ENCODE measurements at regions not wholly inside any gene's neighbourhood (a gene's known extent, or its start where the extent isn't known, plus 50 kb on each side); places are given as distances from the start of the nearest gene placed in this dataset.

- no peaks in the 10 kb centered on the region for H3K9me3 ChIP-seq (ENCODE audit: control insufficient read depth, insufficient read depth, low read length)
- H3K4me1 ChIP-seq (ENCODE audit: control insufficient read depth, insufficient read depth, low read length), result peaks cover 4% of the 10 kb centered on the region
- no peaks in the 10 kb centered on the region for H3K36me3 ChIP-seq (ENCODE audit: control insufficient read depth, insufficient read depth, low read length)
- WGBS (ENCODE audit: insufficient coverage), result no CpG with 5 or more reads among the region's 2 CpGs
- H3K27ac ChIP-seq (ENCODE audit: low read depth, low read length), result no peak overlapping the region
- DNase-seq (ENCODE audit: low read depth in 4 of 6, low spot score in 6 of 6), result no peak
- H3K4me3 ChIP-seq (ENCODE audit: low read depth, low read length), result no peak overlapping the region
- no peaks in the 10 kb centered on the region for H3K27me3 ChIP-seq (ENCODE audit: control insufficient read depth, insufficient read depth, low read length)
Observed at GRCh38 chr12:94038605-94039004, 109.8 kb upstream of the PLXNC1 start.

DNA sequence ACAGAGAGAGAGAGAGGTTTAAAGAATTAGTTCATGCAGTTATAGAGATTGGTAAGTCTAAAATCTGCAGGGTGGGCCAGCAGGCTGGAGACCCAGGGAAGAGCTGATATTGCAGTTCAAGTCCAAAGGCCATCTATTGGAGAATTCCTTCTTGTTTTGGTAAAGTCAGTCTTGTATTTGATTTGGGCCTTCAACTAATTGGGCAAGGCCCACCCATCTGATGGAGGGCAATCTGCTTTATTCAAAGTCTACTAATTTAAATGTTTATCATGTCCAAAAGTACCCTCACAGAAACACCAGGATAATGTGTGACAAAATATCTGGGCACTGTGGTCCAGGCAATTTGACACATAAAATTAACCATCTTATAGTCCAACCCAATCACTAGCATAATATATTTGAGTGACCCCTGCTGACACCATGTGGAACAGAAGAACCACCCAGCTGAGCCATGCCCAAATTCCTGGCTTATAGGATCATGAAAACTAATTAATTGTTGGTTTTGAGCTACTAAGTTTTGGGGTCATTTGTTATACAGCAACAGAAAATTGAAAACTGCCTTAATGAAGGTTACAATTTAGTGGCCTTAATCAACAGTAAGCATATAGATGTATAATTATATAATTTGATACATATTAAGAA, 109.1 kb upstream of the PLXNC1 start:
- H3K27me3 ChIP-seq (ENCODE audit: control insufficient read depth, insufficient read depth, low read length), result no peaks in the 10 kb centered on the region
- H3K27ac ChIP-seq (ENCODE audit: low read depth, low read length), result no peak overlapping the region
- DNase-seq (ENCODE audit: low read depth in 4 of 6, low spot score in 6 of 6), result no peak
- H3K9me3 ChIP-seq (ENCODE audit: control insufficient read depth, insufficient read depth, low read length), result no peaks in the 10 kb centered on the region
- H3K4me3 ChIP-seq (ENCODE audit: low read depth, low read length), result no peak overlapping the region
- H3K36me3 ChIP-seq (ENCODE audit: control insufficient read depth, insufficient read depth, low read length), result no peaks in the 10 kb centered on the region
- H3K4me1 ChIP-seq (ENCODE audit: control insufficient read depth, insufficient read depth, low read length), result peaks cover 4% of the 10 kb centered on the region

DNA sequence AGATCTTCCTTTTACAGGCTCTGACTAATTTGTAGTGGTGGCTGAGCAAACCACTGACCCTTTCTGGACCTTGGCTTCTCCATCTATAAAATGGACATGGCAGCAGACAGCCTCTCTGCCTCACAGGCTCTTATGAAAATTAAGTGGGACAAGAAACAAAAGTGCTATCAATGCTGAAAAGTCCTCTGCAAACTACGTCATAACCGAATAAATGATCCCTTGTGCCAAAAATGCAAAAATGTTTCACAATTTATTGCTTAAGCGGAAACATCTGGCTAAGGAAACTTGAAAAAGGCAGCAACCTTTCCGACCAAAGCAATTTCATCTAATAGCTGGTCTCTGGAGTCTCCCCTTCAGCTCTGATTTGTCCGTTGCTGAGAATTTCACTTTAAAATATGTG, 108.5 kb upstream of the PLXNC1 start:
- Histone ChIP-seq H3K4me3 (ENCODE audit: low read depth, low read length) (no peak overlapping the region), H3K9me3 (ENCODE audit: control insufficient read depth, insufficient read depth, low read length) (no peaks in the 10 kb centered on the region), H3K4me1 (ENCODE audit: control insufficient read depth, insufficient read depth, low read length) (peaks cover 4% of the 10 kb centered on the region), H3K36me3 (ENCODE audit: control insufficient read depth, insufficient read depth, low read length) (no peaks in the 10 kb centered on the region), H3K27me3 (ENCODE audit: control insufficient read depth, insufficient read depth, low read length) (no peaks in the 10 kb centered on the region), H3K27ac (ENCODE audit: low read depth, low read length) (no peak overlapping the region)
- 84% methylated on average over 3 of the region's 5 CpGs for WGBS (ENCODE audit: insufficient coverage)
- DNase-seq (ENCODE audit: low read depth in 4 of 6, low spot score in 6 of 6), result no peak

GRCh38 chr12:94041850-94042249, 106.5 kb upstream of the PLXNC1 start:
- Histone ChIP-seq H3K27ac (ENCODE audit: low read depth, low read length) (no peak overlapping the region), H3K4me1 (ENCODE audit: control insufficient read depth, insufficient read depth, low read length) (peaks cover 4% of the 10 kb centered on the region), H3K27me3 (ENCODE audit: control insufficient read depth, insufficient read depth, low read length) (no peaks in the 10 kb centered on the region), H3K9me3 (ENCODE audit: control insufficient read depth, insufficient read depth, low read length) (no peaks in the 10 kb centered on the region), H3K4me3 (ENCODE audit: low read depth, low read length) (no peak overlapping the region), H3K36me3 (ENCODE audit: control insufficient read depth, insufficient read depth, low read length) (no peaks in the 10 kb centered on the region)
- 63% methylated on average over 1 of the region's 3 CpGs for WGBS (ENCODE audit: insufficient coverage)
- DNase-seq (ENCODE audit: low read depth in 4 of 6, low spot score in 6 of 6), result peak in 3 of 6 donors; percentile 13 to 81 (median 65)

- no peak overlapping the region for H3K27ac ChIP-seq (ENCODE audit: low read depth, low read length)
- no peak overlapping the region for H3K4me3 ChIP-seq (ENCODE audit: low read depth, low read length)
- no peaks in the 10 kb centered on the region for H3K27me3 ChIP-seq (ENCODE audit: control insufficient read depth, insufficient read depth, low read length)
- H3K4me1 ChIP-seq (ENCODE audit: control insufficient read depth, insufficient read depth, low read length), result peaks cover 4% of the 10 kb centered on the region
- H3K36me3 ChIP-seq (ENCODE audit: control insufficient read depth, insufficient read depth, low read length), result no peaks in the 10 kb centered on the region
- WGBS (ENCODE audit: insufficient coverage), result 0% methylated on average over 1 of the region's 4 CpGs
- H3K9me3 ChIP-seq (ENCODE audit: control insufficient read depth, insufficient read depth, low read length), result no peaks in the 10 kb centered on the region
- peak in 1 of 6 donors; percentile 43 for DNase-seq (ENCODE audit: low read depth in 4 of 6, low spot score in 6 of 6)
Observed at GRCh38 chr12:94042321-94042720, 106.1 kb upstream of the PLXNC1 start.

DNA sequence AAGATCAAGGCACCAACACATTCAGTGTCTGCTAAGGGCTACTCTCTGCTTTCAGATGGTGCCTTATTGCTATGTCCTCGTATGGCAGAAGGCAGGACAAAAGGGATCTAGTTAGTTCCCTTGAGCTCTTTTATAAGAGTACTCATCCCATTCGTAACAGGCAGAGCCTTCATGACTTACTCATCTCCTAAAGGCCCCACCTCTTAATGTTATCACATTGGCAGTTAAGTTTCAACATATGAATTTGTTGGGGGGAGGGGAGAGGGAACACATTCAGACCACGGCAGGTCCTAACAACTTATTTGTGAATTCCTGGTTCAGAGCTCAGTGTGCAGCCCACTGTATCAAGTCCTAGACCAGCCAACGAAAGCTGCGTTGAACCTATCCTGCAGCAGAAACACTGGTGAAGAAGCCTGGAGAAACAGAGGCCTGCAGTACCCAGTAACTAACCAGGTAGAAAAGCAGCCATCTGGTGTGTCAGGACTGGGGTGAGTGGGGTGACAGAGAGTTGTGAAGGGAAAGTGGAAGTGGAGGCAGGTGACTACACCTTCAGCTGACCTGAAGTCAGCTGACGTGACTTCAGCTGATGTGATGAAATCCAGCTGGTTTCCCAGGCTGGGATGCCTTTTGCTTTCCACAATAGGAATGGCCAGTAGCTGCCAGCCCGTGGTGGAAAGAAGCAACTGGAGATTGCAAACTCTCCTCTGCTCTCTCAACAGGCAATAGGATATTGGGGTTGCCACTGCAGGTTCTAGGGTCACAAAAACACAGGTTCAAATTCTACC, 101.6 kb upstream of the PLXNC1 start:
- WGBS (ENCODE audit: insufficient coverage), result 94% methylated on average over 4 of the region's 7 CpGs
- Histone ChIP-seq H3K36me3 (ENCODE audit: control insufficient read depth, insufficient read depth, low read length) (no peaks in the 10 kb centered on the region), H3K27me3 (ENCODE audit: control insufficient read depth, insufficient read depth, low read length) (no peaks in the 10 kb centered on the region), H3K4me3 (ENCODE audit: low read depth, low read length) (no peak overlapping the region), H3K9me3 (ENCODE audit: control insufficient read depth, insufficient read depth, low read length) (no peaks in the 10 kb centered on the region), H3K4me1 (ENCODE audit: control insufficient read depth, insufficient read depth, low read length) (peaks cover 1% of the 10 kb centered on the region), H3K27ac (ENCODE audit: low read depth, low read length) (no peak overlapping the region)
- no peak for DNase-seq (ENCODE audit: low read depth in 4 of 6, low spot score in 6 of 6)

GRCh38 chr12:94047781-94048567, 100.4 kb upstream of the PLXNC1 start:
- peak in 2 of 6 donors; percentile 27 to 67 for DNase-seq (ENCODE audit: low read depth in 4 of 6, low spot score in 6 of 6)
- Histone ChIP-seq H3K4me3 (ENCODE audit: low read depth, low read length) (no peak overlapping the region), H3K4me1 (ENCODE audit: control insufficient read depth, insufficient read depth, low read length) (no peaks in the 10 kb centered on the region), H3K27me3 (ENCODE audit: control insufficient read depth, insufficient read depth, low read length) (no peaks in the 10 kb centered on the region), H3K27ac (ENCODE audit: low read depth, low read length) (no peak overlapping the region), H3K9me3 (ENCODE audit: control insufficient read depth, insufficient read depth, low read length) (no peaks in the 10 kb centered on the region), H3K36me3 (ENCODE audit: control insufficient read depth, insufficient read depth, low read length) (no peaks in the 10 kb centered on the region)
- 21% methylated on average over 5 of the region's 7 CpGs for WGBS (ENCODE audit: insufficient coverage)

DNA sequence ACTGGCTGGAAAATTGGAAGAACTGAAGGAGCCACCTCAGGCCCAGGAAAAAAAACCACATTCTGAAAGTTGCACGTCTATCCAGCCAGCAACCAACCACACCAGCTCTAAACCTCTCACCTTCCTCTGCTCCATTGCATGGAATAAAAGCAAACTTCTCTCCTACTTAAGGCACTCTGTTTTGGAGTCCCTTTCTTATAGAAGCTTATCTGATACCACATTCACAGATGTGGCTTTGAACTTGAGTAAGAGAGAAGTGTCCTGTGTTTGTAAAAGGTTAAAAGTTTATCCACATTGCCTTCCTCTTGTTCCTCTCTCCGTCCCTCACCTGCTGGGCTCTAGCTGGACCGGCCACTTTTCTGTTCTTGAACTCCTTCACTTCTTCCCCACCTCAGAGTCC, 99.6 kb upstream of the PLXNC1 start:
- Histone ChIP-seq H3K9me3 (ENCODE audit: control insufficient read depth, insufficient read depth, low read length) (no peaks in the 10 kb centered on the region), H3K36me3 (ENCODE audit: control insufficient read depth, insufficient read depth, low read length) (no peaks in the 10 kb centered on the region), H3K4me3 (ENCODE audit: low read depth, low read length) (no peak overlapping the region), H3K27me3 (ENCODE audit: control insufficient read depth, insufficient read depth, low read length) (no peaks in the 10 kb centered on the region), H3K27ac (ENCODE audit: low read depth, low read length) (no peak overlapping the region), H3K4me1 (ENCODE audit: control insufficient read depth, insufficient read depth, low read length) (no peaks in the 10 kb centered on the region)
- 91% methylated on average over 3 of the region's 3 CpGs for WGBS (ENCODE audit: insufficient coverage)
- DNase-seq (ENCODE audit: low read depth in 4 of 6, low spot score in 6 of 6), result no peak

GRCh38 chr12:94049718-94050117, 98.7 kb upstream of the PLXNC1 start:
- Histone ChIP-seq H3K36me3 (ENCODE audit: control insufficient read depth, insufficient read depth, low read length) (no peaks in the 10 kb centered on the region), H3K27me3 (ENCODE audit: control insufficient read depth, insufficient read depth, low read length) (no peaks in the 10 kb centered on the region), H3K9me3 (ENCODE audit: control insufficient read depth, insufficient read depth, low read length) (no peaks in the 10 kb centered on the region), H3K4me3 (ENCODE audit: low read depth, low read length) (no peak overlapping the region), H3K27ac (ENCODE audit: low read depth, low read length) (no peak overlapping the region), H3K4me1 (ENCODE audit: control insufficient read depth, insufficient read depth, low read length) (no peaks in the 10 kb centered on the region)
- WGBS (ENCODE audit: insufficient coverage), result no CpG with 5 or more reads among the region's 2 CpGs
- no peak for DNase-seq (ENCODE audit: low read depth in 4 of 6, low spot score in 6 of 6)
